Astrocyte of the cerebellum (primary cell): ENCODE measurements at regions not wholly inside any gene's neighbourhood (a gene's known extent, or its start where the extent isn't known, plus 50 kb on each side); places are given as distances from the start of the nearest gene placed in this dataset.
"Not testable (repeated sequence)": the region's sequence is repeated elsewhere in the genome, so short reads cannot be mapped to it uniquely, and the experiment has no call there.

ENCODE experiments used
- DNase-seq: peaks from one replicate; pipeline ENCODE4 v3.0.0-alpha.2; 2011; ENCODE audit warnings: low read depth
- H3K4me3 ChIP-seq: 2 replicates; pipeline ENCODE4 v1.5.1; 2011; ENCODE audit warnings: mild to moderate bottlenecking, low read depth, low read length, moderate library complexity
- in situ Hi-C: cut with HindIII; loops from 2 replicates; pipeline ENCODE4 v1.10.0; 2017; ENCODE audit warnings: low sequenced_read_pairs
- TF ChIP-seq, protein P1 (sequence below): IDR thresholded peaks from 2 replicates; pipeline ENCODE4 v1.5.1; 2012; ENCODE audit warnings: low read length, low read depth, moderate library complexity, mild to moderate bottlenecking; ENCODE audit errors: missing control alignments

DNA sequence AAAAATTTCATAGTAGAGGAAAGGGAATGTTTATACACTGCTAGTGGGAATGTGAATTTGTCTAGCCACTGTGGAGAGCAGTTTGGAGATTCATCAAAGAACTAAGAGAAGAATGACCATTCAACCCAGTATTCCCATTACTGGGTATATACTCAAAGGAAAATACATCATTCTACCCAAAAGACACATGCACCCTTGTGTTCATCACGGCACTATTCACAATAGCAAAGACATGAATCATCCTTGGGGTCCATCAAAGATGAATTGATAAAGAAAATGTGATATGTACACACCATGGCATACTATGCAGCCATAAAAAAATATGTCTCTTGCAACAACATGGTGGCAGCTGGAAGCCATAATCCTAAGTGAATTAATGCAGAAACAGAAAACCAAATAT is 825.7 kb downstream of the TNS3 start:
- DNase-seq = no peak
- in situ Hi-C loops = no loop called here
- no peak overlapping the region for H3K4me3 ChIP-seq
- TF ChIP-seq, protein P1, sequence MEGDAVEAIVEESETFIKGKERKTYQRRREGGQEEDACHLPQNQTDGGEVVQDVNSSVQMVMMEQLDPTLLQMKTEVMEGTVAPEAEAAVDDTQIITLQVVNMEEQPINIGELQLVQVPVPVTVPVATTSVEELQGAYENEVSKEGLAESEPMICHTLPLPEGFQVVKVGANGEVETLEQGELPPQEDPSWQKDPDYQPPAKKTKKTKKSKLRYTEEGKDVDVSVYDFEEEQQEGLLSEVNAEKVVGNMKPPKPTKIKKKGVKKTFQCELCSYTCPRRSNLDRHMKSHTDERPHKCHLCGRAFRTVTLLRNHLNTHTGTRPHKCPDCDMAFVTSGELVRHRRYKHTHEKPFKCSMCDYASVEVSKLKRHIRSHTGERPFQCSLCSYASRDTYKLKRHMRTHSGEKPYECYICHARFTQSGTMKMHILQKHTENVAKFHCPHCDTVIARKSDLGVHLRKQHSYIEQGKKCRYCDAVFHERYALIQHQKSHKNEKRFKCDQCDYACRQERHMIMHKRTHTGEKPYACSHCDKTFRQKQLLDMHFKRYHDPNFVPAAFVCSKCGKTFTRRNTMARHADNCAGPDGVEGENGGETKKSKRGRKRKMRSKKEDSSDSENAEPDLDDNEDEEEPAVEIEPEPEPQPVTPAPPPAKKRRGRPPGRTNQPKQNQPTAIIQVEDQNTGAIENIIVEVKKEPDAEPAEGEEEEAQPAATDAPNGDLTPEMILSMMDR = no peak

DNA sequence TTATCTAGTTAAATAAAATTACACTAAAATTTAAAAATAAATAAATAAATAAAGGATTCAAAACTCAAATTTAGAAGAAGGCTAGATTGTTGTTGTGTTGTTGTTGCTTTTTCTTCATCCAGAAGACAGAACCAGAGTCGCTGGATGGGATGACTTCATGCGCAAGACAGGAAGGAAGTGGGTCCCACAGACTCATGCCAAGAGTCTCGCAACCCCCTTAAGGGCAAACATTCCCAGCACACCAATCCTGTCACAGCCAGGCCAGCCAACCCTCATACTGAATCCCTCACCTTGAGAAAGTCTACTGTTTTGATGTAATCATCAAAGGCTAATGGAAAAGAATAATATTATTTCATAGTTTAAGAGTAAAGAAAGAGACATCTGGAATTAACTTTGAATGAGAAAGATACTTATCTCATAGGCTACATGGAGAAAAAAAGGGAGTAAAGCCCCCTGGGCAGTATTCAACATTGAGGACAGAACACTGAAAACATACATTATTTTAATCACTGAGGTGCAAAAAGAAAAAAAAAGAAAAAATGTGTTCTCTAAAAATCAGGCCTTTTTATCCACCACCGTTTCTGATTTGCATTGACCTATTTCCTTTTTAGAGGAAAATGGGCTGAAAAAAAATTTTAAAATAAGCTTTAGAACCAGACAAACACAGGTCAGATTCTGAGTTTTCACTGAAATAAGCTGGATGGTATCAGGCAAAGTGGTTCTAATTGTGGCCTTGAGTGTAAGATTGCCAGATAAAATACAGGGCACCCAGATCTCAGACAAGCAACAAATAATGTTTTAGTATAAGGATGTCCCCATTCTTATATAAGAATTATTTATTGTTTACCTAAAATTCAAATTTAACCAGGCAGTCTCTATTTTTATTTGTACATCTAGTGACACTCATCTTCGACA is 826.5 kb downstream of the TNS3 start:
- in situ Hi-C loops = no loop called here
- TF ChIP-seq, protein P1 = no peak
- DNase-seq = no peak
- H3K4me3 ChIP-seq = no peak overlapping the region

DNA sequence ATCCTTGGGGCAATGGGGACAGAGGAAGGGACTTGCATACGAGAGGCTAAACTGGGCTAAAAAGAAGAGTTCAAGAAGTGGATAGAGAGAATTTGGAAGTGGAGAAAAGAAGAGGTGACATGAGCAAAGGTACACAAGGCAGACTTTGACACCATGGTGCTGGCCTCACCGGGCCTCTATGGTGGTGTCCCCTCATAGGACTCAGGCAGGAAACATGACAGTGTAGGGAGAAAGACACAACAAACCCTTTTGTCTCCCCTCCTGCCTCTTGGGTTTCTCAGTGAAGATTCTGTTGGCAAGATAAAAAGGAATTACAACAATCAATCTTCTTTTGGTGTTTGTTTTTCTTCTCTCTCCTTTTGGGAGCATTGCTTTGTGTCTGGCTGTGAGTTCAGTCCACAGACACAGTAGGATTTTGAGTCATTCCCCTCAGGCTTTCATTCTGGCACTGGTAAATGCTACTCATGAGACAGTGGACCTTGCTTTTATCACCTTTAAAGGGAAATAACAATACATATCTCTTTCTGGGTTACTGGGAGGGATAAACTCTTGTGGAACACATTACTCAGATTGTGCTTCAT is 827.7 kb downstream of the TNS3 start:
- peak; percentile 77 for DNase-seq

DNA sequence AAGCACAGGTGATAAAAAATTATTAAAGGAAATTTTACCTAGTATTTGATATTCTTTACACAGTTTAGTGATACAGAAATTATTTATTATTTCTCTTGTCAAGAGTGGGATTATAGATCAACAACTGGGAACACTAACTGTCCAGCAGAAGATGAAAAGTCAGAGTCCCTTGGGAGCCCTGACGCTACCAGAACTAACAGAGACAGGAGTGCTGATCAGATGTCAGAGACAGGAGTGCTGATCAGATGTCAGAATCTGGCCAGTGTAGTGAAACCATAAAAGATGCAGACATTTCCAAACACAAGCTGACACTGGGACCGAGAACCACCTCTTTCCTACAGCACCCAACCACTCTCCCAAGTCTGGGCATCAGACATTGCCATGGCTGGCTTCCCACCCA is 828.2 kb downstream of the TNS3 start:
- DNase-seq = no peak
- TF ChIP-seq, protein P1 = no peak
- no peak overlapping the region for H3K4me3 ChIP-seq
- in situ Hi-C loops = no loop called here

More for the DNA sequence above, 827.7 kb downstream of the TNS3 start:
- in situ Hi-C loops = no loop called here
- TF ChIP-seq, protein P1 = no peak
- no peak overlapping the region for H3K4me3 ChIP-seq

DNA sequence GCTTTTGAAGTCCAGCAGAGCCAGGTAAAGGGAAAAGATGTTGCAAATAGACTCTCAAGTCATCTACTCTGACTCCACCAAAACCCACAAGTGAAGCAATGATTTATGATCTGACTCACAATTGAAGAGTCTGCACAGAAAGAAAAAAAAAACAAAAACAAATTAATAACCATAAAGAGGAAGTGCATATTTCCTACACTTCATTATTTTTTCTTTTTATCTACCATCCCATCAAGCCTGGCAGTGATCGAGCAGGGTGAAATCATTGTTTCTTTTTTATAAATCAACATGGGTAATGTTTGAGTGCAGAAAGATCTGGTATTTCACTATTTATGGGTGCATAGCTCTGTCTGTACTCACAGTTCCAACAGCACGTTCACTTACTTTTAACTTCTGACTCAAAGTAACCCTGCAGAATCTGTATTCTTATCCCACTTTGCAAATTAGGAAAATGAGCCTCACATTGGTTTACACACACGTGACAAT is 829.0 kb downstream of the TNS3 start:
- DNase-seq = no peak
- TF ChIP-seq, protein P1 = no peak
- no peak overlapping the region for H3K4me3 ChIP-seq
- in situ Hi-C loops = no loop called here

DNA sequence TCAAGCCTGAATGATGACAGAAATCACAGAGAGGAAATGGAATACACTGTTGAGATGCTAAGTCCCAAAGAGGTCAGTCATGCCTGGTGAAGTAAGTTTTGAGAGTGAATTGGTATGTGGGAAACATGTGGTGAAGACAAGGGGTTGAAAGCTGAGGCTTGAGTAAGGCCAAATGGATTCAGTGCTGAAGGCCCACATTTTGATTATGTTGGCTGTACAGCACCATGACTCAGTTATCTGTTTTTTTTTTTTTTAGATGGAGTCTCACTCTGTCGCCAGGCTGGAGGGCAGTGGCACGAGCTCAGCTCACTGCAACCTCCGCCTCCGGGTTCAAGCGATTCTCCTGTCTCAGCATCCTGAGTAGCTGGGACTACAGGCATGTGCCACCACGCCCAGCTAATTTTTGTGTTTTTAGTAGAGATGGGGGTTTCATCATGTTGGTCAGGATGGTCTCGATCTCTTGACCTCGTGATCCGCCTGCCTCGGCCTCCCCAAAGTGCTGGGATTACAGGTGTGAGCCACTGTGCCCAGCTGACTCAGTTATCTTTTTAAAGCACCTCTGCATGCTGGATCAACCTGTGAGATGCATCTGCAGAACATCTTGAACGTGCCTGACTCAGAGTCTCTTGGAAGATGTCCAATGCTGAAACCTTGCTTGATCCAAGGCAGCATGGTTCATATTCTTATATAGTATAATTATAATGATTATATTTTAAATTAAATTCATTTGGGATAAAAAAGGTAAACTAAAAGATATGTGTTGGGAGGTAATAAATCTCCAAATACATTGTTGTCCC is 829.8 kb downstream of the TNS3 start:
- in situ Hi-C loops, DNase-seq, H3K4me3 ChIP-seq: not testable (repeated sequence)
